K562 (cell line): ENCODE measurements at regions not wholly inside any gene's neighbourhood (a gene's known extent, or its start where the extent isn't known, plus 50 kb on each side); places are given as distances from the start of the nearest gene placed in this dataset.
A peak's percentile ranks its signal among the peaks of the same experiment; 100 is the strongest.

Experiments
- ATAC-seq: fragments of 200-7000 bp; cut with Tn5 transposase; 3 replicates; pipeline ENCODE4 v1.9.1; 2020; ENCODE audit warnings: moderate library complexity
- BruUV-seq: library from RNA; stranded (reverse); fragments of 400-500 nt; replicated peaks from 2 replicates; lab custom pipeline; 2021; lab: Mats Ljungman, UMichigan
- CTCF ChIA-PET: fragments of 300-600 bp; formaldehyde crosslinking; extraction: SDS; loops from one replicate; lab custom pipeline; 2021; ENCODE audit warnings: low intra/inter-chr PET ratio; lab: Yijun Ruan, JAX
- POLR2A ChIA-PET: fragments of 300-600, 350-650 bp; sonication (Branson Sonifier 250); formaldehyde crosslinking; extraction: SDS; loops from one replicate; lab custom pipeline; 2021; ENCODE audit warnings: antibody characterized with exemption, inconsistent platforms; lab: Yijun Ruan, JAX
- DNase-seq, 4 experiments: peaks; one replicate each; pipeline versions ENCODE4 v3.0.0 to v3.0.0-alpha.2; 2011 to 2018; ENCODE audit warnings: low spot score in 3 of 4, mixed read lengths in 3 of 4; ENCODE audit errors: extremely low read depth in 1 of 4
- FAIRE-seq: peaks from 2 replicates; lab custom pipeline; 2011; peaks lifted over from hg19 to GRCh38; lab: Jason Lieb, UNC
- H2AFZ ChIP-seq: 2 replicates; pipeline ENCODE4 v1.6.0; 2011; ENCODE audit warnings: low read depth, low read length, control low read depth, inconsistent platforms
- H3K27ac ChIP-seq: fragments of 200-600 bp; 3 replicates; pipeline ENCODE4 v1.8.0; 2011; ENCODE audit warnings: low read depth, mild to moderate bottlenecking, control low read depth, inconsistent platforms, low read length, moderate library complexity, mixed read lengths; ENCODE audit errors: extremely low read depth
- H3K27me3 ChIP-seq, 2 experiments: fragments of 300-600 bp in 1 of 2; 2 replicates in 1 of 2; 3 replicates in 1 of 2; pipeline versions ENCODE4 v1.6.0 to v1.8.0; 2011; ENCODE audit warnings: inconsistent platforms in 2 of 2, low read length in 2 of 2, mild to moderate bottlenecking in 1 of 2, mixed read lengths in 1 of 2, moderate library complexity in 1 of 2; ENCODE audit not compliant: control insufficient read depth in 2 of 2, insufficient read depth in 2 of 2
- H3K36me3 ChIP-seq: fragments of 300-600 bp; 3 replicates; pipeline ENCODE4 v1.8.0; 2011; ENCODE audit warnings: mild to moderate bottlenecking, low read length, inconsistent platforms; ENCODE audit not compliant: control insufficient read depth, insufficient read depth
- H3K4me1 ChIP-seq, 2 experiments: fragments of 200-600 bp in 1 of 2; replicated peaks in 1 of 2; 2 replicates in 1 of 2; 3 replicates in 1 of 2; pipeline versions ENCODE4 v1.5.1 to v1.8.0; 2011; ENCODE audit warnings: inconsistent platforms in 2 of 2, low read length in 2 of 2, mild to moderate bottlenecking in 1 of 2, mixed read lengths in 1 of 2, moderate library complexity in 1 of 2; ENCODE audit not compliant: control insufficient read depth in 2 of 2, insufficient read depth in 2 of 2
- H3K4me2 ChIP-seq: 2 replicates; pipeline ENCODE4 v1.6.1; 2011; ENCODE audit warnings: low read length, control low read depth, inconsistent platforms, mixed read lengths; ENCODE audit not compliant: insufficient read depth
- H3K4me3 ChIP-seq: fragments of 200-600 bp; sonication (generic), shearing (Covaris generic); 2 replicates; pipeline ENCODE4 v1.5.1; 2016; ENCODE audit warnings: control low read depth, inconsistent platforms
- H3K79me2 ChIP-seq: fragments of 200-600 bp; 3 replicates; pipeline ENCODE4 v1.8.0; 2011; ENCODE audit warnings: low read length, inconsistent platforms; ENCODE audit not compliant: control insufficient read depth, insufficient read depth
- H3K9ac ChIP-seq, 2 experiments: 2 replicates each; pipeline versions ENCODE4 v1.6.0 to v1.6.1; 2011; ENCODE audit warnings: low read depth in 2 of 2, low read length in 2 of 2, control low read depth in 1 of 2, inconsistent platforms in 1 of 2, mild to moderate bottlenecking in 1 of 2, mixed read lengths in 1 of 2; ENCODE audit not compliant: insufficient read depth in 1 of 2
- H3K9me1 ChIP-seq: one replicate; pipeline ENCODE4 v1.6.0; 2011; ENCODE audit warnings: inconsistent platforms, mild to moderate bottlenecking, low read length, moderate library complexity; ENCODE audit not compliant: control insufficient read depth, insufficient read depth
- H3K9me3 ChIP-seq: replicated peaks from 2 replicates; pipeline ENCODE4 v1.5.1; 2011; ENCODE audit warnings: low read depth, low read length, inconsistent platforms; ENCODE audit not compliant: control insufficient read depth, insufficient read depth
- H4K20me1 ChIP-seq: replicated peaks from 2 replicates; pipeline ENCODE4 v1.6.1; 2011; ENCODE audit warnings: low read length, inconsistent platforms, mixed read lengths; ENCODE audit not compliant: control insufficient read depth, insufficient read depth
- MEIS2 ChIP-seq: fragments of 450-650 bp; IDR thresholded peaks from 2 replicates; pipeline ENCODE4 v1.6.1; 2014; ENCODE audit warnings: mild to moderate bottlenecking; ENCODE audit not compliant: partially characterized antibody
- NCOA6 ChIP-seq: fragments of 450-650 bp; IDR thresholded peaks from 2 replicates; pipeline ENCODE4 v1.6.1; 2017; ENCODE audit warnings: mild to moderate bottlenecking
- WGBS: fragments of 100-300 bp; shearing (Covaris generic); methylation state at CpG from one replicate; pipeline ENCODE4 v1.1.6; 2016; ENCODE audit warnings: low coverage, mixed read lengths; ENCODE audit not compliant: insufficient coverage; ENCODE audit errors: missing lambda C conversion rate; 5-methylcytosine and 5-hydroxymethylcytosine counted together
- in situ Hi-C: fragments of 300-500 bp; cut with MboI; formaldehyde crosslinking; loops from 4 replicates; pipeline ENCODE4 v1.15.0; 2018; ENCODE audit warnings: inconsistent platforms, mixed read lengths
- intact Hi-C: fragments of 100-400 bp; cut with micrococcal nuclease; formaldehyde crosslinking; loops from 2 replicates; pipeline ENCODE4 v1.14.2; 2022
- TF ChIP-seq, protein P1 (sequence below), 2 experiments: IDR thresholded peaks in 1 of 2; conservative IDR thresholded peaks in 1 of 2; 2 replicates each; pipeline ENCODE4 v1.6.1; 2016; ENCODE audit warnings: low read depth in 2 of 2, mild to moderate bottlenecking in 1 of 2, missing compliant biosample characterization in 1 of 2, missing genetic modification characterization in 1 of 2, moderate library complexity in 1 of 2

DNA sequence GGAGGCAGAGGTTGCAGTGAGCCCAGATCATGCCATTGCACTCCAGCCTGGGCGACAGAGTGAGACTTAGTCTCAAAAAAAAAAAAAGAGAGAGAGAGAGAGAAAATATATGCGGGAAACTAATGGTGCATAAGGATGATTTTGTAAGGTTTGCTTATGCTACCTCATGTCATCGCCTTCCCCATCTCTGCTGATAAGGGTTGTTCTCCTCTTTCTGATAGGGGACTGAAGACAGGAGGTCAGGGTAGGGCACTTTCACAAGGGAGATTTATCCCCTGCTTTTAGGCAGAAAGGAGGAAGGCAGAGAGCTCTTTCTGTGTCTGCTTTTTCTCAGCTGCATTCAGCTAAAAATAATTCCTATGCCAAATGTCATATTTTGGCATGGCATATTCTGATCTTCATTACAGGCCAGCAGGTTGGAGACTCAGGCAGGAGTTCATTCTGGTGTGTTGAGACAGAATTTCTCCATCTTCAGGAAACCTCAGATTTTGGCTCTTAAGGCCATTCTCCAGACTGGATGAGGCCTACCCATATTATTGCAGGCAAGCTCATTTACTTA, 220.2 kb downstream of the AUH start:
- Histone ChIP-seq H3K27ac (no peak overlapping the region), H3K4me3 (no peak overlapping the region), H3K4me1 (no peaks in the 10 kb centered on the region; a peak in 1 of 5 replicates), H2AFZ (no peak overlapping the region), H3K9me1 (no peaks in the 10 kb centered on the region), H3K4me2 (no peak overlapping the region), H3K27me3 (no peaks in the 10 kb centered on the region), H3K9me3 (no peaks in the 10 kb centered on the region), H3K36me3 (no peaks in the 10 kb centered on the region), H3K79me2 (no peaks in the 10 kb centered on the region), H3K9ac (no peak overlapping the region), H4K20me1 (no peaks in the 10 kb centered on the region)
- intact Hi-C loops (no loop called here), in situ Hi-C loops (no loop called here)
- FAIRE-seq (no peak), DNase-seq (no peak), ATAC-seq (no peak)
- POLR2A ChIA-PET = interaction anchor here (1.2 kb wide), 1 partner anchor 34 kb away, joined by 3 read pairs; no protein-coding TSS in a partner anchor
- CTCF ChIA-PET = no interaction called here
- TF ChIP-seq NCOA6 (no peak), MEIS2 (peak; percentile 56)
- TF ChIP-seq, protein P1, sequence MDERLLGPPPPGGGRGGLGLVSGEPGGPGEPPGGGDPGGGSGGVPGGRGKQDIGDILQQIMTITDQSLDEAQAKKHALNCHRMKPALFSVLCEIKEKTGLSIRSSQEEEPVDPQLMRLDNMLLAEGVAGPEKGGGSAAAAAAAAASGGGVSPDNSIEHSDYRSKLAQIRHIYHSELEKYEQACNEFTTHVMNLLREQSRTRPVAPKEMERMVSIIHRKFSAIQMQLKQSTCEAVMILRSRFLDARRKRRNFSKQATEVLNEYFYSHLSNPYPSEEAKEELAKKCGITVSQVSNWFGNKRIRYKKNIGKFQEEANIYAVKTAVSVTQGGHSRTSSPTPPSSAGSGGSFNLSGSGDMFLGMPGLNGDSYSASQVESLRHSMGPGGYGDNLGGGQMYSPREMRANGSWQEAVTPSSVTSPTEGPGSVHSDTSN (CRISPR knock-in tag; IDR thresholded peaks at IDR 0.05; ENCODE audit: low read depth) = no peak
- TF ChIP-seq, protein P1 (tag; conservative IDR thresholded peaks at IDR 0.05; ENCODE audit: low read depth) = peak; percentile 30; the same call in 1 of the 2 replicates
- WGBS = 0% methylated on average over 1 of the region's 3 CpGs
- no TSS peak for BruUV-seq
